Mesendoderm (in vitro differentiated cells): ENCODE measurements at regions not wholly inside any gene's neighbourhood (a gene's known extent, or its start where the extent isn't known, plus 50 kb on each side); places are given as distances from the start of the nearest gene placed in this dataset.

ENCODE experiments used
- DNase-seq: peaks from one replicate; pipeline ENCODE4 v3.0.0; 2013
- H2AK5ac ChIP-seq: 2 replicates; pipeline ENCODE4 v1.6.1; 2013; ENCODE audit warnings: low read length, inconsistent platforms
- H2BK120ac ChIP-seq: 2 replicates; pipeline ENCODE4 v1.6.1; 2013; ENCODE audit warnings: low read depth, mild to moderate bottlenecking, low read length, moderate library complexity, mixed read lengths
- H2BK15ac ChIP-seq: replicated peaks from 2 replicates; pipeline ENCODE4 v1.6.1; 2013; ENCODE audit warnings: low read depth, mild to moderate bottlenecking, moderate library complexity
- H2BK5ac ChIP-seq: 2 replicates; pipeline ENCODE4 v1.6.1; 2013; ENCODE audit warnings: low read length, inconsistent platforms
- H3K18ac ChIP-seq: 2 replicates; pipeline ENCODE4 v1.6.1; 2013; ENCODE audit warnings: mild to moderate bottlenecking, low read length, mixed read lengths
- H3K23ac ChIP-seq: one replicate; pipeline ENCODE4 v1.6.1; 2013; ENCODE audit warnings: low read length
- H3K27ac ChIP-seq: 2 replicates; pipeline ENCODE4 v1.5.1; 2013; ENCODE audit warnings: low read depth, mild to moderate bottlenecking, inconsistent platforms, low read length, moderate library complexity
- H3K27me3 ChIP-seq: 2 replicates; pipeline ENCODE4 v1.6.1; 2013; ENCODE audit warnings: low read length, control low read depth, mild to moderate bottlenecking, inconsistent platforms; ENCODE audit not compliant: insufficient read depth, poor library complexity
- H3K36me3 ChIP-seq: 2 replicates; pipeline ENCODE4 v1.6.1; 2013; ENCODE audit warnings: low read length, inconsistent platforms; ENCODE audit not compliant: control insufficient read depth, insufficient read depth
- H3K4ac ChIP-seq: one replicate; pipeline ENCODE4 v1.6.1; 2013; ENCODE audit warnings: low read depth, mild to moderate bottlenecking, low read length, moderate library complexity
- H3K4me1 ChIP-seq: 2 replicates; pipeline ENCODE4 v1.6.1; 2013; ENCODE audit warnings: low read depth, low read length, inconsistent platforms; ENCODE audit not compliant: control insufficient read depth
- H3K4me2 ChIP-seq: 2 replicates; pipeline ENCODE4 v1.6.1; 2013; ENCODE audit warnings: low read length
- H3K4me3 ChIP-seq: 2 replicates; pipeline ENCODE4 v1.5.1; 2013; ENCODE audit warnings: mild to moderate bottlenecking, low read length
- H3K56ac ChIP-seq: one replicate; pipeline ENCODE4 v1.6.1; 2013; ENCODE audit warnings: low read length
- H3K79me1 ChIP-seq: 2 replicates; pipeline ENCODE4 v1.6.1; 2013; ENCODE audit warnings: low read length, inconsistent platforms
- H3K79me2 ChIP-seq: 2 replicates; pipeline ENCODE4 v1.6.1; 2013; ENCODE audit warnings: mild to moderate bottlenecking, low read length; ENCODE audit not compliant: control insufficient read depth, insufficient read depth
- H3K9ac ChIP-seq: 2 replicates; pipeline ENCODE4 v1.6.1; 2013; ENCODE audit warnings: low read length, inconsistent platforms
- H4K5ac ChIP-seq: one replicate; pipeline ENCODE4 v1.6.1; 2013; ENCODE audit warnings: low read length
- H4K8ac ChIP-seq: one replicate; pipeline ENCODE4 v1.6.1; 2013; ENCODE audit warnings: low read depth, mild to moderate bottlenecking, control low read depth, low read length, moderate library complexity
- WGBS: extraction: QIAGEN DNeasy Blood & Tissue Kit; methylation state at CpG from one replicate; pipeline ENCODE4 v1.1.7; 2013; ENCODE audit warnings: low lambda C conversion rate, missing lambda C conversion rate; ENCODE audit not compliant: insufficient coverage; ENCODE audit errors: extremely low coverage; 5-methylcytosine and 5-hydroxymethylcytosine counted together

DNA sequence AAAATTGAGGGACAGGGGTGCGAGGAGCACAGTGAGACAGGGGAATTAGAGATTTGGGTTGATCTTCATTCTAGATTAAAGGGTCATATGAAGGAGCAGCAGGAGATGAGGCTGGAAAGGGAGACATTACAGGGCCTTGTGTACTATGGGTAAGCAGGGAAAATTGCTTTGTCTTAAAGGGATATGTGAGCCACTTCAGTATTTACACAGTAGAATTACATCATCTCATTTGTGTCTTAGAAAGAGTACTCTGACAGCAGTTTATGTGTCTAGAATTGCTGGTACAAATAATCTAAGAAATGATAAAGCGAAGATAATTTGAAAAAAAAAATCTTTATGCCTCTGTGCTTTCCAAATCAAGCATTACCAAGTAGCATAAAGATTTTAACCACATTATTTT, 287.0 kb upstream of the ARRDC3 start:
- H3K79me2 ChIP-seq, result no peaks in the 10 kb centered on the region
- no peaks in the 10 kb centered on the region for H3K36me3 ChIP-seq
- H3K27me3 ChIP-seq, result no peaks in the 10 kb centered on the region
- H2BK120ac ChIP-seq, result no peak overlapping the region
- DNase-seq, result peak; percentile 3
- H3K79me1 ChIP-seq, result no peaks in the 10 kb centered on the region
- no peak overlapping the region for H3K23ac ChIP-seq
- no peak overlapping the region for H3K56ac ChIP-seq
- no peaks in the 10 kb centered on the region for H3K4me1 ChIP-seq
- no peak overlapping the region for H2AK5ac ChIP-seq
- H2BK15ac ChIP-seq, result no peak overlapping the region
- H2BK5ac ChIP-seq, result no peak overlapping the region
- H3K18ac ChIP-seq, result no peak overlapping the region
- H3K4ac ChIP-seq, result no peak overlapping the region
- no peak overlapping the region for H3K9ac ChIP-seq
- H3K4me2 ChIP-seq, result no peak overlapping the region
- no peak overlapping the region for H4K5ac ChIP-seq
- H3K27ac ChIP-seq, result no peak overlapping the region
- H4K8ac ChIP-seq, result no peak overlapping the region
- no CpG with 5 or more reads among the region's 2 CpGs for WGBS
- no peak overlapping the region for H3K4me3 ChIP-seq

DNA sequence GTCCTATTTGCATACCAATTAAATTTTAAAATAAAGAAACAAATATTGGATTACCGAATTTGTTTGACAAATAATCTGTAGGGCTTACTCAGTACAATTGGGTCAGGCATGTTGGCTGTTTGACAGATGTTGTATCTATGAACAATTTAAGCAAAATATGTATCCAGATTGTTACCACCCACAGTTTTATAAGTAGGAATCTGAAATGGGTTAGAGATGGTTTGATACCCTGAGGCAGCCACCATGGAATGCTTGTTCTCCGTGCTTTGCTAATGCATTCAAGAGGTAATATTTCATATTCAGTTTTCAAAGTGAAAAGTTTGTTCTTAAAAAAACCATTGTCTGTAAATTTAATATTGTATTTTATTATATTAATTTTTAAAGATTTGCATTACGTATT, 285.1 kb upstream of the ARRDC3 start:
- H3K4me1 ChIP-seq, result no peaks in the 10 kb centered on the region
- H3K79me1 ChIP-seq, result no peaks in the 10 kb centered on the region
- no peaks in the 10 kb centered on the region for H3K36me3 ChIP-seq
- no peaks in the 10 kb centered on the region for H3K79me2 ChIP-seq
- H3K4ac ChIP-seq, result no peak overlapping the region
- no peak overlapping the region for H2AK5ac ChIP-seq
- no peak overlapping the region for H2BK120ac ChIP-seq
- no peak overlapping the region for H2BK5ac ChIP-seq
- H3K18ac ChIP-seq, result no peak overlapping the region
- H3K56ac ChIP-seq, result no peak overlapping the region
- H3K27me3 ChIP-seq, result no peaks in the 10 kb centered on the region
- H3K27ac ChIP-seq, result no peak overlapping the region
- no peak overlapping the region for H3K23ac ChIP-seq
- H4K5ac ChIP-seq, result no peak overlapping the region
- no peak overlapping the region for H2BK15ac ChIP-seq
- no peak overlapping the region for H3K4me3 ChIP-seq
- no peak overlapping the region for H4K8ac ChIP-seq
- no peak for DNase-seq
- 100% methylated on average over 1 of the region's 3 CpGs for WGBS
- H3K9ac ChIP-seq, result no peak overlapping the region
- H3K4me2 ChIP-seq, result no peak overlapping the region

DNA sequence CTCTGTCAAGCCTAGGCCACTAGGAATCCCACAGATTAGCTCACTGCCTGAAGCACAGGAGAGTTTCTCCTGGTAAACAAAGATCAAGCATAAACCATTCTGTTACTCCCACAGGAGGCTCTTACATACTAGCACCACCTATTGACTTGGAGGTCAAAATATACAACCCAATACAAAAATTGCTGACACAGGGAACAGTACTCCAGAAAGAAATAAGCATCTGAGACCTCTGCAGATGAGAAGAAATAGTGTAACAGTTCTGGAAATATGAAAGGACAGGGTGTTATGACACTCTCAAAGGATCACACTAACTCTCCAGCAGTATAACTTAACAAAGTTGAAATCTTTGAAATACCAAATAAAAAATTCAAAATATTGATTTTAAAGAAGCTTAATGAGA, 269.6 kb upstream of the ARRDC3 start:
- H2BK15ac ChIP-seq, result no peak overlapping the region
- H3K79me2 ChIP-seq, result no peaks in the 10 kb centered on the region
- no peak overlapping the region for H2AK5ac ChIP-seq
- H3K23ac ChIP-seq, result no peak overlapping the region
- DNase-seq, result no peak
- H2BK120ac ChIP-seq, result no peak overlapping the region
- no peak overlapping the region for H3K4me2 ChIP-seq
- H3K36me3 ChIP-seq, result no peaks in the 10 kb centered on the region
- H3K4me1 ChIP-seq, result no peaks in the 10 kb centered on the region
- no peak overlapping the region for H3K4ac ChIP-seq
- H3K79me1 ChIP-seq, result no peaks in the 10 kb centered on the region
- H3K4me3 ChIP-seq, result no peak overlapping the region
- no peak overlapping the region for H3K9ac ChIP-seq
- no peak overlapping the region for H2BK5ac ChIP-seq
- H3K18ac ChIP-seq, result no peak overlapping the region
- no peak overlapping the region for H4K8ac ChIP-seq
- H4K5ac ChIP-seq, result no peak overlapping the region
- no peak overlapping the region for H3K56ac ChIP-seq
- H3K27ac ChIP-seq, result no peak overlapping the region
- no peaks in the 10 kb centered on the region for H3K27me3 ChIP-seq

GRCh38 chr5:91651704-91652103, 268.6 kb upstream of the ARRDC3 start:
- no peak overlapping the region for H2AK5ac ChIP-seq
- H2BK5ac ChIP-seq, result no peak overlapping the region
- H3K18ac ChIP-seq, result no peak overlapping the region
- no peaks in the 10 kb centered on the region for H3K79me2 ChIP-seq
- no peak overlapping the region for H3K27ac ChIP-seq
- H3K27me3 ChIP-seq, result no peaks in the 10 kb centered on the region
- no peaks in the 10 kb centered on the region for H3K4me1 ChIP-seq
- H3K23ac ChIP-seq, result no peak overlapping the region
- no peak for DNase-seq
- no peak overlapping the region for H2BK15ac ChIP-seq
- H2BK120ac ChIP-seq, result no peak overlapping the region
- no peak overlapping the region for H4K8ac ChIP-seq
- no peak overlapping the region for H3K4ac ChIP-seq
- no peak overlapping the region for H3K56ac ChIP-seq
- no peak overlapping the region for H3K9ac ChIP-seq
- no peaks in the 10 kb centered on the region for H3K36me3 ChIP-seq
- H3K4me2 ChIP-seq, result no peak overlapping the region
- no peak overlapping the region for H3K4me3 ChIP-seq
- no peak overlapping the region for H4K5ac ChIP-seq
- H3K79me1 ChIP-seq, result no peaks in the 10 kb centered on the region

- H2BK15ac ChIP-seq, result no peak overlapping the region
- H3K23ac ChIP-seq, result no peak overlapping the region
- H3K27ac ChIP-seq, result no peak overlapping the region
- no peak overlapping the region for H3K56ac ChIP-seq
- H3K4ac ChIP-seq, result no peak overlapping the region
- no CpG with 5 or more reads among the region's 4 CpGs for WGBS
- H3K27me3 ChIP-seq, result no peaks in the 10 kb centered on the region
- H2AK5ac ChIP-seq, result no peak overlapping the region
- H3K79me1 ChIP-seq, result no peaks in the 10 kb centered on the region
- no peaks in the 10 kb centered on the region for H3K4me1 ChIP-seq
- H3K36me3 ChIP-seq, result no peaks in the 10 kb centered on the region
- H4K5ac ChIP-seq, result no peak overlapping the region
- DNase-seq, result no peak
- no peak overlapping the region for H3K9ac ChIP-seq
- H4K8ac ChIP-seq, result no peak overlapping the region
- H3K18ac ChIP-seq, result no peak overlapping the region
- H3K79me2 ChIP-seq, result no peaks in the 10 kb centered on the region
- no peak overlapping the region for H2BK5ac ChIP-seq
- H2BK120ac ChIP-seq, result no peak overlapping the region
- H3K4me3 ChIP-seq, result no peak overlapping the region
- H3K4me2 ChIP-seq, result no peak overlapping the region
These were observed 262.2 kb upstream of the ARRDC3 start for GRCh38 chr5:91645347-91645746.

DNA sequence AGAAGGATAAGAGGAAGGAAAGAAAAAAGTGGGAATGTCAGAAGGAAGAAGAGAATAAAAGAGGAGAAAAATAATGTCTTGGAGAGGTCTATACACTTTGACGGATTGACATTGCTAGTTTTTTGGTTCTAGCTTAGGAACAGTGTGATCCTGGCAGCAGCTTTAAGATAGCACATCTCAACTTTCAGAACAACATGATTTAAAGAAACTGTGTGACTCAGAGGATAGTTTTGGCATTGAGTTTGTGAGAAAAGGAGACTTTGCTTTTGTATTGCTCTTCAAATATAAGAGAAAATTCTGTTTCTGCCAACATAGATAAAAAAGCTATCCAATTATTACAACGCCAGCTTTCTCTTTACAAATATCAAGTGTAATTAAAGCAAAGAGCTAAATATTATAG, 260.7 kb upstream of the ARRDC3 start:
- no peak overlapping the region for H3K56ac ChIP-seq
- no peak for DNase-seq
- WGBS, result no CpG with 5 or more reads among the region's 2 CpGs

More for the DNA sequence above, 260.7 kb upstream of the ARRDC3 start:
- Histone ChIP-seq H3K18ac (no peak overlapping the region), H3K27me3 (no peaks in the 10 kb centered on the region), H4K5ac (no peak overlapping the region), H3K4me1 (no peaks in the 10 kb centered on the region), H3K27ac (no peak overlapping the region), H3K36me3 (no peaks in the 10 kb centered on the region), H2BK120ac (no peak overlapping the region), H4K8ac (no peak overlapping the region), H3K79me2 (no peaks in the 10 kb centered on the region), H3K9ac (no peak overlapping the region), H3K4me3 (no peak overlapping the region), H3K4ac (no peak overlapping the region), H2BK15ac (no peak overlapping the region), H2AK5ac (no peak overlapping the region), H3K4me2 (no peak overlapping the region), H2BK5ac (no peak overlapping the region), H3K23ac (no peak overlapping the region), H3K79me1 (no peaks in the 10 kb centered on the region)
